ENCODE measurements at regions not wholly inside any gene's neighbourhood (a gene's known extent, or its start where the extent isn't known, plus 50 kb on each side); places are given as distances from the start of the nearest gene placed in this dataset.

DNA sequence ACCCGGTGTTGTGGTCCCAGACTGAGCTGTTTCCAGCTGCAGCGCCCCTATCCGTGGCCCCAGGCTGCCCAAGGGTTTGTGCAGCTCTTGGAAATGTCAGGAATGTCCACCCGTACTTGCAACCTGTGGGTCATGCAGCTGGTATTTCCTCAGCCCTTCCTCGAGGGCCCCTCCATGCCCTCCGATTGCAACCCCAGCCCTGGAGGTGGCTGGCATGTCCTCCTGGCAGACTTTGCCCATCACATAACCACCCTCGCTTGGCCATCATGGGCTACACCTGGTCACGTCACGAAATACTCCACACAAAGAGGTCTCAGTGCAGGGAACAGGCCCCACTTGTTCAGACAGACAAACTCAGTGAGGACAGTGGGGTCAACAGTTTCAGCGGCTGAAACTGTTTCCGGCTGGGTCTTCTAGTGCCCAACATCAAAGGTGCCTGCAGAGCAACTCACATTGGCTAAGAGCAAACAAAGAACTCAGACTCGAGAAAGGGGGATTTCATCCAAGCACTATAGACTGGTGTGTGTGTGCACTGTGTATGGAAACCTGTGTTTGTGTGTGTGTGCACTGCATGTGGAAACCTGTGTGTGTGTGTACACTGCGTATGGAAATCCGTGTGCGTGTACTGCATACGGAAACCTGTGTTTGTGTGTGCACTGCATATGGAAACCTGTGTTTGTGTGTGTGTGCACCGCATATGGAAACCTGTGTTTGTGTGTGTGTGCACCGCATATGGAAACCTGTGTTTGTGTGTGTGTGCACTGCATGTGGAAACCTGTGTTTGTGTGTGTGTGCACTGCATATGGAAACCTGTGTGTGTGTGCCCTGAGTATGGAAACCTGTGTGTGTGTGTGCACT is 72.8 kb upstream of the CCND1 start:
- Histone ChIP-seq H3K4me3 (no peak overlapping the region), H3K27ac (no peak overlapping the region)

DNA sequence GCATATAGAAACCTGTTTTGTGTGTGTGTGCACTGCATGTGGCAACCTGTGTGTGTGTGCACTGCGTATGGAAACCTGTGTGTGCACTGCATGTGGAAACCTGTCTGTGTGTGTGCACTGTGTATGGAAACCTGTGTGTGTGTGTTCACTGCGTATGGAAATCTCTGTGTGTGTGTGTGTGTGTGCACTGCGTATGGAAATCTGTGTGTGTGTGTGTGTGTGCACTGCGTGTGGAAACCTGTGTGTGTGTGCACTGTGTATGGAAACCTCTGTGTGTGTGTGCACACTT is 72.2 kb upstream of the CCND1 start:
- no peak overlapping the region for H3K9ac ChIP-seq
- H4K20me1 ChIP-seq = no peaks in the 10 kb centered on the region; a peak in 1 of 22 replicates
- no peak overlapping the region for H3K4me2 ChIP-seq
- peaks cover 0 to 14% (median 7%) of the 10 kb centered on the region in 11 experiments; a peak in 14 of 22 replicates for H3K9me3 ChIP-seq (replicated peaks in 1 of 11)
- H3K36me3 ChIP-seq = no peaks in the 10 kb centered on the region
- no peak overlapping the region for H3K4me3 ChIP-seq
- no peaks in the 10 kb centered on the region for H3K4me1 ChIP-seq
- H3K27ac ChIP-seq = no peak overlapping the region
- H3K27me3 ChIP-seq = no peaks in the 10 kb centered on the region
- no peak for TF ChIP-seq Cebpa-rat (IDR thresholded peaks at IDR 0.05)

More for the DNA sequence above, 72.8 kb upstream of the CCND1 start:
- Histone ChIP-seq H3K4me1 (no peaks in the 10 kb centered on the region), H3K27me3 (no peaks in the 10 kb centered on the region), H3K4me2 (no peak overlapping the region), H3K36me3 (no peaks in the 10 kb centered on the region), H4K20me1 (no peaks in the 10 kb centered on the region; a peak in 1 of 22 replicates), H3K9ac (no peak overlapping the region), H3K9me3 (replicated peaks in 1 of 11) (peaks cover 0 to 14% (median 7%) of the 10 kb centered on the region in 11 experiments; a peak in 14 of 22 replicates)
- TF ChIP-seq Cebpa-rat (IDR thresholded peaks at IDR 0.05) = no peak

DNA sequence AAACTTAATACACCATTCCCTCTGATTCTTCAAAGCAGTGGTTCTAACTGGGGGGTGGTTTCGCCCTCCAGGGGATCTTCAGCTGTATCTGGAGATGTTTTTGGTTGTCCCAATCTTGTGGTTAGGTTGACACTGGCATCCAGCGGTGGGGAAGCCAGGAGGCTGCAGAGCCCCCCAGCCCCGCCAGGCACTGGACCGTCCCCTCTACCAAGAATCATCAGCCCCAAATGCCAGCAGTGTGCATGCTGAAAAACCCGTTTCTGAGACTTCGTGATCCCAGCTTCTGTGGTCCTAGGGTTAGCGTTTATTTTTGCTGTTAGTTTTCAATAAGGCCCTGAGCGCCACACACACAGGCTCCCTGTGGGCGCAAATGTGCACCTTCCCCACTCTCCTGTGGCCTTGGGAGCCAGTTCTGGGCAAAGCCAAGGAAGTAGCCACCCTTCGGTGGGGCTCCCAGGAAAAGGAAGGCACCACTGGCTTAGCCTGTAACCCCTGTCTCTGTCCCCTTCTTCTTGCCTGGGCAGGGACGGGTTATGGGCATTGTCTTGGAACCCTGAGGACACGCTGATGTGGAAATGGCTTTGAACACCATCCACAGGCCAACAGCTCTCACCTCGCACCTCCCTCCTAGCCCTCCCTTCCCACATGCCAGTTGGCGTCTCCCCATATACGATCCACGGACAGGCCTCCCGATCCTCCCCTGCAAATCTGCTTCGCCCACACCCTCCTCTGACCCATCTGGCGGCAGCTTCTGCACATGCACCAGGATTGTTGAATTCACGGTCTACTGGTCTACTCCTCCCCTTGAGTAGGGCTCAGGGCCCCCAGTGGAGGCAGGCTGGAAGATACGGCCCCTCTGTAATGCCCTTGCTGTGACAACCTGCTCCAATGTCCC is 71.4 kb upstream of the CCND1 start:
- Histone ChIP-seq H3K4me2 (no peak overlapping the region), H3K9ac (no peak overlapping the region), H3K4me3 (no peak overlapping the region), H4K20me1 (no peaks in the 10 kb centered on the region; a peak in 1 of 22 replicates), H3K4me1 (no peaks in the 10 kb centered on the region), H3K27ac (no peak overlapping the region), H3K27me3 (no peaks in the 10 kb centered on the region), H3K36me3 (no peaks in the 10 kb centered on the region), H3K9me3 (replicated peaks in 1 of 11) (peaks cover 0 to 14% (median 7%) of the 10 kb centered on the region in 11 experiments; a peak in 14 of 22 replicates)
- no peak for TF ChIP-seq Cebpa-rat (IDR thresholded peaks at IDR 0.05)

DNA sequence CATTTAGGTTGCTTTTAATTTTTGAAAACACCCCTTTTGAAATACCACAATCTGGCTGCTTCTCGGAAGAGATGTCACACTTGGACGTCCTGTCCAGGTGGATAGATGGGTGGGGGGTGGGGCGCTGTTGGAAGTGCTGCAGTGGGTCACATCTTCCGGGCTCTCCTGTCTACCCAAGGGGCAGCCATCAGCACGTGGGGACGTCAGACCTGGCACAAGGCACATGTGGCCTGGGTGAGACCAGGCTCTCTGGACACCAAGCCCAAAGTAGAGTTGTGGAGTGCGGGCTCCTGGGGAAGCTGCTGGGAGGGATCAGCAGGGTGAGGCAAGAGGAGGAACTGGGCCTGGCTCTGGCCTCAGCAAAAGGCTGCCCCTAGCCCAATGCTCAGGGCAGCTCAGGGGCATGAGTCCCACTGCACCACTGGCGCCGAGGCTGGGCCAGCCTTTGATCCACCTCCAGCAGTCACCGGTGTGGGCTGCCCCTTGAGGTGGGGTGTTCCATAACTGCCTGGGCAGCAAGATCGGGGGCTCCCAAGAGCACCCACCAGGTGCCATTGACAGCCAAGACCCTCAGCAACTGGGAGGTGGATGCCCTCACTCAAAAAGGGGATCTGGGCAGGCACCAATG is 68.6 kb upstream of the CCND1 start:
- no peaks in the 10 kb centered on the region for H3K27me3 ChIP-seq
- no peak overlapping the region for H3K9ac ChIP-seq
- no peaks in the 10 kb centered on the region for H3K9me3 ChIP-seq (replicated peaks in 1 of 11)
- H3K4me1 ChIP-seq = peaks cover 5 to 18% (median 11%) of the 10 kb centered on the region in 10 experiments; a peak in 15 of 20 replicates
- no peak overlapping the region for H3K27ac ChIP-seq
- H4K20me1 ChIP-seq = no peaks in the 10 kb centered on the region; a peak in 1 of 22 replicates
- no peaks in the 10 kb centered on the region for H3K36me3 ChIP-seq
- no peak for TF ChIP-seq Cebpa-rat (IDR thresholded peaks at IDR 0.05)
- no peak overlapping the region for H3K4me2 ChIP-seq
- no peak overlapping the region for H3K4me3 ChIP-seq

DNA sequence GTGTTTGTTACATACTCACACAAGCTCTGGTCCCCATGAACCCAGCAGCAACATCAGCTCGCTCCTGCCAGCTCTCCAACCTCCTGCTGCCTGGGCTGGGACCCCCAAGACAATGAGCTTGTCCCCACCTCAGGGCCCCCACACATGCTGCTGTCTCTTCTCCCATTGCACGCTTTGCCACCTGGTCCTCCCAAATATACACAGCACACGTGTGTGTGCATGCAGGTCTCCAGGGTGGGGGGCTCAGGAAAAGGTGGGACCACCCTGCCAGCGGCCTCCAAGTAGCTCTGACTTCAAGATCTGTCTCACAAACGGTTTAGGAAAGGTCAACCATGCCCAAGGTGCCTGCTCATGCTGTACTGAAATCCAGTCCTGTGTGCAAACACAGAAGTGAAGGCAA is 68.1 kb upstream of the CCND1 start:
- Histone ChIP-seq H4K20me1 (no peaks in the 10 kb centered on the region; a peak in 1 of 22 replicates), H3K36me3 (no peaks in the 10 kb centered on the region), H3K4me2 (no peak overlapping the region), H3K4me1 (peaks cover 5 to 18% (median 11%) of the 10 kb centered on the region in 10 experiments; a peak in 15 of 20 replicates), H3K9me3 (replicated peaks in 1 of 11) (no peaks in the 10 kb centered on the region), H3K9ac (no peak overlapping the region), H3K4me3 (no peak overlapping the region), H3K27me3 (no peaks in the 10 kb centered on the region), H3K27ac (no peak overlapping the region)
- no peak for TF ChIP-seq Cebpa-rat (IDR thresholded peaks at IDR 0.05)

DNA sequence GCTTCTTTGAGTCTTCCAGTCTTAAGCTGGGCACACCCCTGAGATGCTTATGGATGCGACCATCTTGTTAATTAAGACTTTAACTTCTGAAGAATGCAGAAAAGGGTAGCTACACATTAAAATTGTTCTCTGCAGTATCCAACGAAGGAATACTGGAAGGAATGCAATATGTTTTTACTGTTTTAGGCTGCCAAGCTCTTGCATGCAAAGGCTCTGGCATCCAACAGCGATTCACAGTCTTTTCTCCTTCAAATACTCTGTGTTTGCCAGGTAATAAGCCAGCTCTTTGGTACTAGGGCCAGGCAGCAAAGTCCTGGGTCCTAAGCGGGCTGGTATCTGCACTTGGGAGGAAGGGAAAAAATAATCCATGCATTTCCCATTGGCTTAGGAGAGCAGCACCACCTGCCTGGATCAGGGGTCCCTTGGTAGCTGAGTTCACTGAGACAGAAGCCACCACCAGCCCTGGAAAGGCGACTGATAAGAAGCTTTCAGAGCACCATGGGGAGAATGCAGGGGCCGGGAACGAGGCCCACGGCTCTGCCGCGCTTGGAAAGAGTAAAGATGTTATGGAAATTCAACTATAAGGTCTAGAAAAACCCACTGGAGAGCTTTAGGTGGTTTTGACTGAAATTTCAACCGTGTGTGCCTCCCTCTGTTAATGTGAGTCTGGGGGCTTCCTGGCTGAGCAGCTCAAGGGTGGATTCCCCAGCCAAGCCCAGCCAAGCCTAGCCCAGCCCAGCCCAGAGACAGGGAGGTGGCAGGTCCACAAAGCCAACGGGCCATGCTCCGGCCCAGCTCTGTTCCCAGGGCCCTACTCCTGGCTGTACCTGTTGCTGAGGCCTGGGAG is 67.0 kb upstream of the CCND1 start:
- Histone ChIP-seq H3K9ac (no peak overlapping the region), H3K4me1 (peaks cover 5 to 18% (median 11%) of the 10 kb centered on the region in 10 experiments; a peak in 15 of 20 replicates), H3K27ac (no peak overlapping the region), H3K27me3 (no peaks in the 10 kb centered on the region), H3K9me3 (replicated peaks in 1 of 11) (no peaks in the 10 kb centered on the region), H3K4me3 (no peak overlapping the region), H3K36me3 (no peaks in the 10 kb centered on the region), H3K4me2 (no peak overlapping the region), H4K20me1 (no peaks in the 10 kb centered on the region; a peak in 1 of 22 replicates)
- no peak for TF ChIP-seq Cebpa-rat (IDR thresholded peaks at IDR 0.05)

DNA sequence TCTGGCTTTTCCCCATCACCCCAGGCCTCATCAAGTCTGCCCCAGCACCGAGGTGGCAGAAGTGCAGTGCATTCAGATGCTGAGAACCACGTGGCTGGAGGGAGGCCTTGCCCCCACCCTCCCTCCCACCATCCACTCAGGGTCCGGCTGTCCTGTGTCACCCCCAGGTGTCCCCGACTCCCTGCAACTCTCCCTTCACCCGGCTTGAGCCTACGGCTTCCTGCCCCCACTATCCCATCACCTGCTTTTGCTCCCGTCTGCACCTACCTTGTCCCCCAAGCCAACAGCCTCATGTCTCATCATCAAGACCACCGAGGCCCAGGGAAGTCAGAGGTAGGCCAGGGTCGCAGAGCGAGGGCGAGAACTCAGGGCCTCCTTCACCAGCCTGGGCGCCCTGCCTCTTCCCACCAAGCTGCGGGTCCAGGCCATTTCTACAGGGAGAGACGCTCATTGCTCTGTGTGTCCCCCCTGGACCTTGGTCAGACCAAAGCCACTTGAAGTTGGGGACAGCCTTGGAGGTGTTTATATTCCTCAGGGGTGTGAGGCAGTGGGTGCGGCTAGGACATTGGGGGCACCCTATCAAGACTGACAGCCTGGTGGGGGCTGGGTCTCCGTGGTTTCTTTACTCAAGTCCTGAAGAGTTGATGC is 66.2 kb upstream of the CCND1 start:
- H3K4me1 ChIP-seq = peaks cover 5 to 18% (median 11%) of the 10 kb centered on the region in 10 experiments; a peak in 15 of 20 replicates
- H3K4me3 ChIP-seq = no peak overlapping the region
- no peaks in the 10 kb centered on the region for H4K20me1 ChIP-seq
- H3K36me3 ChIP-seq = no peaks in the 10 kb centered on the region
- H3K9me3 ChIP-seq (replicated peaks in 1 of 11) = no peaks in the 10 kb centered on the region
- no peaks in the 10 kb centered on the region for H3K27me3 ChIP-seq
- H3K4me2 ChIP-seq = no peak overlapping the region
- no peak for TF ChIP-seq Cebpa-rat (IDR thresholded peaks at IDR 0.05)
- no peak overlapping the region for H3K9ac ChIP-seq
- no peak overlapping the region for H3K27ac ChIP-seq

All from BLaER1 treated with 17β-estradiol and CSF1 and Interleukin-3, amounts not matched to agents 10 nM and 100 nM (cell line).